RKO (cell line): ENCODE measurements at regions not wholly inside any gene's neighbourhood (a gene's known extent, or its start where the extent isn't known, plus 50 kb on each side); places are given as distances from the start of the nearest gene placed in this dataset.
"Not testable (repeated sequence)": the region's sequence is repeated elsewhere in the genome, so short reads cannot be mapped to it uniquely, and the experiment has no call there.

Experiments
- DNase-seq: peaks from one replicate; pipeline ENCODE4 v3.0.0-alpha.2; 2016; ENCODE audit warnings: low spot score

GRCh38 chr5:105689596-105689995 lies 1981.1 kb downstream of the EFNA5 start:
- DNase-seq = no peak

- no peak for DNase-seq
Observed at GRCh38 chr5:105688227-105688792, 1982.4 kb downstream of the EFNA5 start.

GRCh38 chr5:105687493-105687892 lies 1983.2 kb downstream of the EFNA5 start:
- DNase-seq = no peak

DNA sequence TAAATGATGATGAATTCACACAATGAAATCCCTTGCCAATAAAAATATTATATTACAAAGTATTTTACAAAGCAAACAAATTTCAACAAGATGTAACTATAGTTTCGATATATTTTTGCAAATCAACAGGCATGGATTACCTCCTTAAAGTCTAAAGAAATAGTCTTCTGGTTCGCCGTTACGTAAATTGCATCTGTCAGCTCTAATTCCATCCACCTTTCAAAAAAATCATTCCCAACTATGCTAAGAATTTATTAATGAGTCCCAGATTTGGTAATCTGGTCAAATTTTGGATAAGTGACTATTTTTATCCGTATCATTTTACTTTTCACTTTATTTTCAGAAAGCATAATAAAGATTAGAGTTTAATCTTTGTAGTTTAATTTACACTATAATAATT lies 1984.9 kb downstream of the EFNA5 start:
- DNase-seq = no peak

- no peak for DNase-seq
Observed at GRCh38 chr5:105684799-105685198, 1985.9 kb downstream of the EFNA5 start.

GRCh38 chr5:105680858-105681475 lies 1989.8 kb downstream of the EFNA5 start:
- DNase-seq = no peak

GRCh38 chr5:105677291-105677690 lies 1993.4 kb downstream of the EFNA5 start:
- no peak for DNase-seq

GRCh38 chr5:105670596-105670995 lies 2000.1 kb downstream of the EFNA5 start:
- DNase-seq = no peak

GRCh38 chr5:105663671-105664070 lies 2007.1 kb downstream of the EFNA5 start:
- no peak for DNase-seq

DNA sequence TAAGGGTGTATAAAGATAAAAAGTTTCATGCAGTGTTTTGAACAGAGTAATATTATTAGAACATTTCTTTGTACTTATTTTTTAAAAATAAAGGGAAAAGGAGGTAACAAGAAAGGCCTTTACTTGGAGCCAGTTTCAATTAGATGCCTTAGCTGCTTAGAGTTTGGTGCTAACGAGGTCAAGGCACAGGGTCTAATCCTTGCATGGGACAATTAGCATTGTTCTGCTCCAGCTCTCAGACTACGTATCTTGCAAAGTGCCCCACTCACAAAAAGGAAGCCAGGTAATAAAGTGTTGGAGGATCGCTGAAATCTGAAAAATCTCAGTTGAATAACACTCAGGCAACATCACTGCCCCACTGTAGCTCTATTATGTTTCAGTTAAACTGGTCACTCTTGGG lies 2011.3 kb downstream of the EFNA5 start:
- no peak for DNase-seq

- no peak for DNase-seq
Observed at GRCh38 chr5:105640328-105640727, 2030.4 kb downstream of the EFNA5 start.

DNA sequence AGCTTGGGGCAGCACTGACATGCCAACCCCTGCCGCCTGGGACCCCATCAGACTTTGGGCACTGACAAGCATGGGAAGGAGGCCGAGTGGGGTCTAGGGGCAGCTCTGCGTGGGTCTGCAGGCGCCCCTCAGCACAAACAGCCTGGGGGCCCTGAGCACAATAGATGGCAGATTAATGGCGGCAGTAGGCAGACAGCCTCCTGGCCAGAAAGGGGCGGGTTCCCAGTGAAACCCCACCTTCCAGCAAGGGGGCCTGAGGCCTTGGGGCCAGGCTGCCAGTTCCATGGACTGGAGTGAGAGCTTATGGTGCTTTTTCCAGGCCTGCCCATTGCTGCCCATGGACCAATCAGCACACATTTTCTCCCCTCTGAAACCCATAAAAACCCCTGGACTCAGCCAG lies 2031.2 kb downstream of the EFNA5 start:
- DNase-seq = no peak

- DNase-seq = no peak
Observed at GRCh38 chr5:105639068-105639467, 2031.7 kb downstream of the EFNA5 start.

GRCh38 chr5:105638437-105638836 lies 2032.3 kb downstream of the EFNA5 start:
- DNase-seq = no peak

DNA sequence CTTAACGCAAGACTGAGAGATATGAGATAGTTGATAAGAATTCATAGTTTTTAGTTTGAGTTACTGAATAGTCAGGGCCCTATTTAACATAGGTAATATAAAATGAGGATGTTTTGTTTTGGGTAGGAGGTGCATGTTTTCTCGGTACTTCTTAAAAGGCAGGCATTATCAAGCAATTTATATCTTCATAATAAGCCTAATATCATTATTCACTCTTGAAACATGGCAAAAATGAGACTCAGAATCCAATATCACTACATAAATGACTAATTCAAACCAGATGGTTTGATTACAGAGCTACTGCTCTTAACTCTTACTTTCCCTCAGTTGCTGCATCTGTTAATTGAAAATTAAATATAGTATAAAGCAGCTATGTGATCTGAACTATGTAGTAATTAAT lies 2038.7 kb downstream of the EFNA5 start:
- DNase-seq = no peak

GRCh38 chr5:105630803-105631202 lies 2039.9 kb downstream of the EFNA5 start:
- no peak for DNase-seq

DNA sequence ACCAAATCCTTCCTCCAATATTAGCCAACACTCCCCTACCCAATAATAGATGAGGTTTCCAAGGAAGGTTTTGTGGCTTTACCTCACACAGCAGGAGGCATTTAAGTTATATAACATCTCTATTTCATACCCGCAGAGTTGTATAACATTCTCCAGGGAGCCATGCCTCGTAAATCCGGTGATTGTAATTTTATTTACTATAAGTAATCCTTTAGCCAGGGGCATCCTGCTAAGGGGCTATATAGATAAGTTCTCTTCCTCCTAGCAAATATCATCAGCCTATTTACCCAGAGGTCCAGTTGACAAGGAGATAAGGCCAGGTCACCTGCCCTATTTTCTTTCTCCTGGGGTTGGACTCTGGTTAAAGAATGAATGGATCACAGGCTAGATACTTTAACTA lies 2051.0 kb downstream of the EFNA5 start:
- DNase-seq = no peak

- no peak for DNase-seq
Observed at GRCh38 chr5:105617436-105618215, 2053.1 kb downstream of the EFNA5 start.

DNA sequence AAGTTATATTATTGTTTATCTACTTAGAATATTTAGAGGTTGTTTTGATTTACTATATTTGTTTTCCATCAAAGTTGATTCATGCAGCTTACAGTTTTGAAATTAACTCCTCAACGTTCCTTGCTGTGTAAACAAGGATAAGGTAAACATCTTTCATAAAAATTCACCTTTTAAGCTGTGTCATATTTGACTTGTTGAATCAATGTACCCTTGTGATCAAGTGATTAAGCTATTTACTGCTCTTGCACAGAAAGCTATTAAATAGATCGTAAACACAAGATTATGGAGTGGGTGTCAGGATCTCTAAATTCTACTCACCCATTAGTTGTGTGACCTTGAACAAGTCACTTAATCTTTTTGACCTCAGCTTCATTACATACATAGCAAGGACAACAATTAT lies 2054.0 kb upstream of the NUDT12 start:
- no peak for DNase-seq

DNA sequence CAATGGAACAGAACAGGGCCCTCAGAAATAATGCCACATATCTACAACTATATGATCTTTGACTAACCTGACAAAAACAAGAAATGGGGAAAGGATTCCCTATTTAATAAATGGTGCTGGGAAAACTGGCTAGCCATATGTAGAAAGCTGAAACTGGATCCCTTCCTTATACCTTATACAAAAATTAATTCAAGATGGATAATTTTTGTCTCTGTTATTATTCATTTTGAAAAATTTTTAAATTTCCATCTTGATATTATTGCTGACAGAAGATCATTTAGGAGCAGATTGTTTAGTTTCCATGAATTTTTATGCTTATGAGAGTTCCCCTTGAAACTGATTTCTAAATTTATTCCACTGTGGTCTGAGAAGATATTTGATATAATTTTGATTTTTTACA lies 2039.8 kb upstream of the NUDT12 start:
- DNase-seq = not testable (repeated sequence)

- no peak for DNase-seq
Observed at GRCh38 chr5:105593011-105593760, 2030.6 kb upstream of the NUDT12 start.

- no peak for DNase-seq
Observed at GRCh38 chr5:105587963-105588662, 2025.5 kb upstream of the NUDT12 start.
